ENCODE measurements at regions not wholly inside any gene's neighbourhood (a gene's known extent, or its start where the extent isn't known, plus 50 kb on each side); places are given as distances from the start of the nearest gene placed in this dataset.

- H3K27ac ChIP-seq, result no peak overlapping the region
- H3K27me3 ChIP-seq, result no peaks in the 10 kb centered on the region
- no peak overlapping the region for H3K4me3 ChIP-seq
- H3K36me3 ChIP-seq (ENCODE audit: low read depth, missing control alignments), result no peaks in the 10 kb centered on the region
- DNase-seq, result no peak
- H3K9me3 ChIP-seq, result no peaks in the 10 kb centered on the region
- WGBS, 2 donors, result 76 to 78% methylated on average over 4 of the region's 4 CpGs
- no peaks in the 10 kb centered on the region for H3K4me1 ChIP-seq
- intact Hi-C loops (cut with DNase I; ENCODE audit: low total_unique reads), result no loop called here
- TF ChIP-seq, protein P1, sequence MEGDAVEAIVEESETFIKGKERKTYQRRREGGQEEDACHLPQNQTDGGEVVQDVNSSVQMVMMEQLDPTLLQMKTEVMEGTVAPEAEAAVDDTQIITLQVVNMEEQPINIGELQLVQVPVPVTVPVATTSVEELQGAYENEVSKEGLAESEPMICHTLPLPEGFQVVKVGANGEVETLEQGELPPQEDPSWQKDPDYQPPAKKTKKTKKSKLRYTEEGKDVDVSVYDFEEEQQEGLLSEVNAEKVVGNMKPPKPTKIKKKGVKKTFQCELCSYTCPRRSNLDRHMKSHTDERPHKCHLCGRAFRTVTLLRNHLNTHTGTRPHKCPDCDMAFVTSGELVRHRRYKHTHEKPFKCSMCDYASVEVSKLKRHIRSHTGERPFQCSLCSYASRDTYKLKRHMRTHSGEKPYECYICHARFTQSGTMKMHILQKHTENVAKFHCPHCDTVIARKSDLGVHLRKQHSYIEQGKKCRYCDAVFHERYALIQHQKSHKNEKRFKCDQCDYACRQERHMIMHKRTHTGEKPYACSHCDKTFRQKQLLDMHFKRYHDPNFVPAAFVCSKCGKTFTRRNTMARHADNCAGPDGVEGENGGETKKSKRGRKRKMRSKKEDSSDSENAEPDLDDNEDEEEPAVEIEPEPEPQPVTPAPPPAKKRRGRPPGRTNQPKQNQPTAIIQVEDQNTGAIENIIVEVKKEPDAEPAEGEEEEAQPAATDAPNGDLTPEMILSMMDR (IDR thresholded peaks at IDR 0.05), result no peak
- TF ChIP-seq POLR2A (IDR thresholded peaks at IDR 0.05), result no peak
Measured at GRCh38 chr2:5322396-5322795, 369.8 kb upstream of the SOX11 start.

- no peak overlapping the region for H3K4me3 ChIP-seq
- intact Hi-C loops (cut with DNase I; ENCODE audit: low total_unique reads), result no loop called here
- no peaks in the 10 kb centered on the region for H3K4me1 ChIP-seq
- no peaks in the 10 kb centered on the region for H3K9me3 ChIP-seq
- no peaks in the 10 kb centered on the region for H3K27me3 ChIP-seq
- H3K36me3 ChIP-seq (ENCODE audit: low read depth, missing control alignments), result no peaks in the 10 kb centered on the region
- WGBS, 2 donors, result 80 to 81% methylated on average over 13 to 23 of the region's 23 CpGs
- H3K27ac ChIP-seq, result no peak overlapping the region
- no peak for TF ChIP-seq POLR2A (IDR thresholded peaks at IDR 0.05)
- TF ChIP-seq, protein P1 (IDR thresholded peaks at IDR 0.05), result no peak
- DNase-seq, result no peak
Measured at GRCh38 chr2:5325523-5325922, 366.7 kb upstream of the SOX11 start.

DNA sequence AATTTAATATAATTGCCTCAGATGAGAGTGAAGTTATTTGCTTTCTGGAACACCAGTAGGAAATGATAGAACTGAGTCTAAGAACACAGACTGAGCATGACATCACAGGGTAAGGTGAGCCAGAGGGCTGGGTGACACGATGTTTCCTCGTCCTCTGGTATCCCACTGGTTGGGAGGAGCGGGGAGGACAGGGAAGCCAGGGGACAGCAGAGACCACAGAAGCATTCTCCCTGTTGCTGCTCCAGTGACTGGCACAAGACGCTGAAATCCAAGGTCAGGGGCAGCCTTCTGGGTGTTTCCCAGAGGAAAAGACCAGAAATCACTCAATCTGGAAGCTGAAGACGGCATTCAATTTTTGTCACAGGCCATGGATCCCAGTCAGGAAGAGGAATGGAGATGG is 363.4 kb upstream of the SOX11 start:
- TF ChIP-seq, protein P1 (IDR thresholded peaks at IDR 0.05), result no peak
- TF ChIP-seq POLR2A (IDR thresholded peaks at IDR 0.05), result no peak
- Histone ChIP-seq H3K4me3 (no peak overlapping the region), H3K9me3 (no peaks in the 10 kb centered on the region), H3K27me3 (no peaks in the 10 kb centered on the region), H3K36me3 (ENCODE audit: low read depth, missing control alignments) (no peaks in the 10 kb centered on the region), H3K27ac (no peak overlapping the region), H3K4me1 (no peaks in the 10 kb centered on the region)
- DNase-seq, result no peak
- intact Hi-C loops (cut with DNase I; ENCODE audit: low total_unique reads), result no loop called here
- 53 to 69% methylated on average over 5 of the region's 5 CpGs for WGBS, 2 donors

DNA sequence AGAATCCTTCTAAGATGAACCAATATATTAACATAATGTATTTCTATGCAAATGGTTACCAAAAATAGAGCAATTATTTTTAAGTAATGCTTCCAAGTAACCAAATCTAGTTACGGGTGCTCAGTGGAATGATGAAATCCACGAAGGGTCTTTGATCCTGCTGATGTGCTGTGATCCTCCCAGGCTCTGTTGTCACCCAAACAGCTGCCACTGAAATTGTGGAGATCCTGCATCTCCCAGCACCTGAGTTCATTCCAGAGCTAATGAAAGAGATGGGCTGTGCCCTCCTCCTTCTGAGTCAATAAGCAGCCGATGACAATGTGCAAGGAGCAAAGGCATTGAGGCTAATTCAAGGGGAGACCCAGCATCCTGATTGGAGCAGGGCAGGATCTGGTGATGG is 362.4 kb upstream of the SOX11 start:
- intact Hi-C loops (cut with DNase I; ENCODE audit: low total_unique reads), result no loop called here
- H3K9me3 ChIP-seq, result no peaks in the 10 kb centered on the region
- 73 to 84% methylated on average over 3 of the region's 3 CpGs for WGBS, 2 donors
- DNase-seq, result no peak
- H3K36me3 ChIP-seq (ENCODE audit: low read depth, missing control alignments), result no peaks in the 10 kb centered on the region
- H3K27ac ChIP-seq, result no peak overlapping the region
- TF ChIP-seq POLR2A (IDR thresholded peaks at IDR 0.05), result no peak
- H3K4me3 ChIP-seq, result no peak overlapping the region
- no peaks in the 10 kb centered on the region for H3K27me3 ChIP-seq
- H3K4me1 ChIP-seq, result no peaks in the 10 kb centered on the region

DNA sequence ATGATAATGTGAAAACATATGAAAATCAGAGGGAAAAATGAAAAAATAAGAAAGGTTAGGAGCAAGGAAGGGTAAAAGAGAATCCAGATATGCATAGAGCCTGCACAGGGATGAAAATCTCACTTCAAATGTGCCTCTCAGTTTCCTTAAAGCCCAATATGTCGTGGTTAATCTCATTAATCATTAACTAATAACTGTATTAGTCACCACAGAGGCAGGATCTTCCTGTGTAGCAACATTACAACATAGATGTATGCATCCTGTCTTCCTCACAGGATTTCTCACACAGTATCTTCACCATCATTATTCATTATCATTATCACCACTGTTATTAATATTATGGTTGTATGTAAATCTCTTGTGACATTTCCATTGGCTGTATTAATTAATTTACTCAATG is 361.2 kb upstream of the SOX11 start:
- no peak for DNase-seq
- Histone ChIP-seq H3K27me3 (no peaks in the 10 kb centered on the region), H3K36me3 (ENCODE audit: low read depth, missing control alignments) (no peaks in the 10 kb centered on the region), H3K4me3 (no peak overlapping the region), H3K27ac (no peak overlapping the region), H3K9me3 (no peaks in the 10 kb centered on the region), H3K4me1 (no peaks in the 10 kb centered on the region)
- intact Hi-C loops (cut with DNase I; ENCODE audit: low total_unique reads), result no loop called here
- WGBS, 2 donors, result 67 to 72% methylated on average over 1 of the region's 1 CpG
- TF ChIP-seq, protein P1 (IDR thresholded peaks at IDR 0.05), result no peak
